GM18505 (cell line): ENCODE measurements at regions not wholly inside any gene's neighbourhood (a gene's known extent, or its start where the extent isn't known, plus 50 kb on each side); places are given as distances from the start of the nearest gene placed in this dataset.

Experiments used
- ATAC-seq: cut with Tn5 transposase; IDR thresholded peaks from one replicate; pipeline ENCODE4 v1.9.1; 2021; ENCODE audit not compliant: unreplicated experiment
- POLR2A ChIP-seq: IDR thresholded peaks from 4 replicates; pipeline ENCODE4 v1.6.1; 2011; ENCODE audit warnings: borderline replicate concordance; ENCODE audit not compliant: insufficient read depth, insufficient read length; ENCODE audit errors: extremely low read depth

- no peak for ATAC-seq
These were observed 327.3 kb upstream of the CDH6 start for GRCh38 chr5:30866142-30866541.

GRCh38 chr5:30856242-30856641 is 337.2 kb upstream of the CDH6 start:
- TF ChIP-seq POLR2A = no peak

More at GRCh38 chr5:30866142-30866541, 327.3 kb upstream of the CDH6 start:
- no peak for TF ChIP-seq POLR2A

GRCh38 chr5:30853158-30853557 is 340.3 kb upstream of the CDH6 start:
- no peak for ATAC-seq
- no peak for TF ChIP-seq POLR2A

More at GRCh38 chr5:30856242-30856641, 337.2 kb upstream of the CDH6 start:
- ATAC-seq = no peak

- no peak for ATAC-seq
- TF ChIP-seq POLR2A = no peak
These were observed 342.6 kb upstream of the CDH6 start for GRCh38 chr5:30850866-30851265.

- no peak for TF ChIP-seq POLR2A
- no peak for ATAC-seq
These were observed 343.4 kb upstream of the CDH6 start for GRCh38 chr5:30849931-30850710.

GRCh38 chr5:30846171-30846570 is 347.3 kb upstream of the CDH6 start:
- no peak for TF ChIP-seq POLR2A
- ATAC-seq = no peak

GRCh38 chr5:30845194-30845593 is 348.3 kb upstream of the CDH6 start:
- no peak for TF ChIP-seq POLR2A

GRCh38 chr5:30843541-30843940 is 349.9 kb upstream of the CDH6 start:
- TF ChIP-seq POLR2A = no peak

More at GRCh38 chr5:30845194-30845593, 348.3 kb upstream of the CDH6 start:
- ATAC-seq = no peak

GRCh38 chr5:30839956-30840355 is 353.5 kb upstream of the CDH6 start:
- TF ChIP-seq POLR2A = no peak
- no peak for ATAC-seq

More at GRCh38 chr5:30843541-30843940, 349.9 kb upstream of the CDH6 start:
- no peak for ATAC-seq

GRCh38 chr5:30838936-30839496 is 354.5 kb upstream of the CDH6 start:
- no peak for ATAC-seq
- no peak for TF ChIP-seq POLR2A

GRCh38 chr5:30832519-30832918 is 361.0 kb upstream of the CDH6 start:
- no peak for ATAC-seq
- no peak for TF ChIP-seq POLR2A

- ATAC-seq = no peak
- TF ChIP-seq POLR2A = no peak
These were observed 361.9 kb upstream of the CDH6 start for GRCh38 chr5:30831605-30832004.

- TF ChIP-seq POLR2A = no peak
- no peak for ATAC-seq
These were observed 362.4 kb upstream of the CDH6 start for GRCh38 chr5:30831123-30831522.

- TF ChIP-seq POLR2A = no peak
- no peak for ATAC-seq
These were observed 382.2 kb upstream of the CDH6 start for GRCh38 chr5:30811298-30811697.
